GM12864 (cell line): ENCODE measurements at regions not wholly inside any gene's neighbourhood (a gene's known extent, or its start where the extent isn't known, plus 50 kb on each side); places are given as distances from the start of the nearest gene placed in this dataset.

ENCODE experiments used
- DNase-seq: peaks from one replicate; pipeline ENCODE4 v3.0.0-alpha.2; 2011; ENCODE audit warnings: low read depth
- H3K4me3 ChIP-seq: 2 replicates; pipeline ENCODE4 v1.5.1; 2011; ENCODE audit warnings: mild to moderate bottlenecking, low read depth, low read length, control low read depth
- CTCF ChIP-seq: IDR thresholded peaks from 2 replicates; pipeline ENCODE4 v1.5.1; 2011; ENCODE audit warnings: low read depth, mild to moderate bottlenecking, moderate library complexity, low read length, control low read depth, inconsistent platforms; ENCODE audit errors: missing control alignments

GRCh38 chr4:117357866-117358265, 272.5 kb upstream of the TRAM1L1 start:
- TF ChIP-seq CTCF = no peak
- no peak for DNase-seq
- no peak overlapping the region for H3K4me3 ChIP-seq

GRCh38 chr4:117370944-117371668, 285.7 kb upstream of the TRAM1L1 start:
- H3K4me3 ChIP-seq = no peak overlapping the region
- TF ChIP-seq CTCF = no peak

GRCh38 chr4:117375101-117375500, 289.7 kb upstream of the TRAM1L1 start:
- TF ChIP-seq CTCF = no peak
- no peak for DNase-seq
- no peak overlapping the region for H3K4me3 ChIP-seq

More at GRCh38 chr4:117370944-117371668, 285.7 kb upstream of the TRAM1L1 start:
- DNase-seq = no peak

GRCh38 chr4:117376692-117377091, 291.3 kb upstream of the TRAM1L1 start:
- H3K4me3 ChIP-seq = no peak overlapping the region
- no peak for TF ChIP-seq CTCF
- no peak for DNase-seq

- no peak for TF ChIP-seq CTCF
- H3K4me3 ChIP-seq = no peak overlapping the region
Observed at GRCh38 chr4:117378942-117379341, 293.6 kb upstream of the TRAM1L1 start.

GRCh38 chr4:117383468-117383867, 298.1 kb upstream of the TRAM1L1 start:
- TF ChIP-seq CTCF = no peak
- H3K4me3 ChIP-seq = no peak overlapping the region
- DNase-seq = no peak

More at GRCh38 chr4:117378942-117379341, 293.6 kb upstream of the TRAM1L1 start:
- DNase-seq = no peak

- no peak for DNase-seq
- no peak overlapping the region for H3K4me3 ChIP-seq
- no peak for TF ChIP-seq CTCF
Observed at GRCh38 chr4:117385526-117385925, 300.1 kb upstream of the TRAM1L1 start.
